ENCODE measurements at regions not wholly inside any gene's neighbourhood (a gene's known extent, or its start where the extent isn't known, plus 50 kb on each side); places are given as distances from the start of the nearest gene placed in this dataset.

DNA sequence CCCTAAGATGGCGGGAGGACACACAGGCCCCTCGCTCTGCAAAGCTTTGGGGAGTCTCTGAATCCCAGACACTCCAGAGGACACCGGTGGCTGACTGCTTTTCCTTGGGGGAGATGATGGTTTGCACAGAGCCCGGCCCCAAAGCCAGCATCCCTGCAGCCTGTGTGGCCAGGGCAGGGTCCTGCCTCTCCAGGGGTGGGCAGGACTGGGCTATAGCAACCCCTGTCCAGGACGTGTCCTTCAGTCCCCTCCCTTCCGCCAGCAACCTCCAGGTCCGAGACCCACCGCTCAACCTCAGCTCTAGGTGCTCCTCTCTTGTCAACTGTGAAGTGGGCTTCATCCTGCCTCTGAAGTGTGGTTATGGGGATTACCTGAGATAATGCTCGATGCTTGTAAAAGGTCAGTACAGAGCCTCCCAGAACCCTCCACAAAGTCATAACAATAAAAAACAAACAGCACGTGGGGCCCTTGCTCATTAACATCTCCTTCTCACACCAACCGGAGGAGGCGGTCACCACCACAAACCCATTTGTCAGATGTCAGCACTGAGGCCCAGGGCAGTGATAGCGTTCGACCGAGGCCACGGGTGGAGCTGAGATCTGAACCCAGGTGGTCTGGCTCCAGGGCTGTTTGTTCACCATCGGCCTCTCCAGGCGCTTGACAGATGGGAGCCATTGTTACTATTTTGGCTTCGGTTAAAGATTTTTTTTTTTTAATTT is 304.8 kb downstream of the IRF8 start:
- no peak for TF ChIP-seq CTCF (IDR thresholded peaks at IDR 0.05)
- TF ChIP-seq POLR2A (IDR thresholded peaks at IDR 0.05) = no peak
- no peak for TF ChIP-seq POLR2AphosphoS5 (IDR thresholded peaks at IDR 0.05)
- no peak for TF ChIP-seq EP300 (IDR thresholded peaks at IDR 0.05)
